Kidney (tissue), 10 donors: ENCODE measurements at regions not wholly inside any gene's neighbourhood (a gene's known extent, or its start where the extent isn't known, plus 50 kb on each side); places are given as distances from the start of the nearest gene placed in this dataset.
"Not testable (repeated sequence)": the region's sequence is repeated elsewhere in the genome, so short reads cannot be mapped to it uniquely, and the experiment has no call there.

Experiments used
- DNase-seq, 5 donors: peaks; one replicate each; pipeline ENCODE4 v3.0.0-alpha.2; 2013 to 2020
- FAIRE-seq: peaks from 2 replicates; lab custom pipeline; 2012; peaks lifted over from hg19 to GRCh38; lab: Jason Lieb, UNC
- H3K27ac ChIP-seq, 2 donors: one replicate each; pipeline ENCODE4 v1.7.0; 2013; ENCODE audit warnings: low read depth in 2 of 2, low read length in 2 of 2, inconsistent platforms in 1 of 2
- H3K27me3 ChIP-seq: one replicate; pipeline ENCODE4 v1.7.1; 2013; ENCODE audit warnings: low read length, inconsistent platforms; ENCODE audit not compliant: control insufficient read depth, insufficient read depth
- H3K36me3 ChIP-seq, 3 donors: one replicate each; pipeline versions ENCODE4 v1.7.0 to v1.7.1; 2013; ENCODE audit warnings: low read length in 3 of 3, control low read depth in 1 of 3, inconsistent platforms in 1 of 3; ENCODE audit not compliant: insufficient read depth in 3 of 3, control insufficient read depth in 2 of 3
- H3K4me1 ChIP-seq, 3 donors: one replicate each; pipeline versions ENCODE4 v1.7.0 to v1.7.1; 2013; ENCODE audit warnings: low read length in 3 of 3, inconsistent platforms in 1 of 3, low read depth in 1 of 3; ENCODE audit not compliant: control insufficient read depth in 2 of 3, insufficient read depth in 2 of 3
- H3K4me3 ChIP-seq, 3 donors: one replicate each; pipeline versions ENCODE4 v1.7.0 to v1.8.1; 2013; ENCODE audit warnings: low read length in 3 of 3, control low read depth in 1 of 3, inconsistent platforms in 1 of 3
- H3K9ac ChIP-seq, 3 donors: one replicate each; pipeline versions ENCODE4 v1.7.0 to v1.7.1; 2013; ENCODE audit warnings: low read length in 3 of 3, control low read depth in 1 of 3, inconsistent platforms in 1 of 3
- H3K9me3 ChIP-seq, 3 donors: one replicate each; pipeline versions ENCODE4 v1.7.0 to v1.7.1; 2013; ENCODE audit warnings: low read length in 3 of 3, control low read depth in 1 of 3, inconsistent platforms in 1 of 3; ENCODE audit not compliant: control insufficient read depth in 2 of 3, insufficient read depth in 1 of 3
- intact Hi-C: fragments of 100-400 bp; cut with DNase I; formaldehyde crosslinking; loops from one replicate; pipeline ENCODE4 v1.11.1; 2022
- donor health status: control.
- donor health status: control.
- donor health status: DM: yes; HTN: yes; CAD: no.
- donor health status: Normal renal cell carcinoma (clear cell type).

DNA sequence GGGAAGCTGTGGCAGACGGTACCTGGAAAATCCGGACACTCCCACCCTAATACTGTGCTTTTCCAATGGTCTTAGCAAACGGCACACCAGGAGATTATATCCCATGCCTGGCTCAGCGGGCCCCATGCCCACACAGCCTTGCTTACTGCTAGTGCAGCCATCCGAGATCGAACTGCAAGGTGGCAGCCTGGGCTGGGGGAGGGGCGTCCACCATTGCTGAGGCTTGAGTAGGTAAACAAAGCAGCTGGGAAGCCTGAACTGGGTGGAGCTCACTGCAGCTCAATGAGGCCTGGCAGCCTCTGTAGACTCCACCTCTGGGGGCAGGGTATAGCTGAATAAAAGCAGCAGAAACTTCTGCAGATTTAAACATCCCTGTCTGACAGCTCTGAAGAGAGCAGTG is 4396.8 kb upstream of the OR11H1 start:
- H3K9me3 ChIP-seq, intact Hi-C loops, H3K27ac ChIP-seq, FAIRE-seq, H3K27me3 ChIP-seq, H3K4me3 ChIP-seq, H3K36me3 ChIP-seq, H3K9ac ChIP-seq, H3K4me1 ChIP-seq: not testable (repeated sequence)
- DNase-seq: peak in 1 of 5 donors; percentile 37
